ENCODE measurements at regions not wholly inside any gene's neighbourhood (a gene's known extent, or its start where the extent isn't known, plus 50 kb on each side); places are given as distances from the start of the nearest gene placed in this dataset.

DNA sequence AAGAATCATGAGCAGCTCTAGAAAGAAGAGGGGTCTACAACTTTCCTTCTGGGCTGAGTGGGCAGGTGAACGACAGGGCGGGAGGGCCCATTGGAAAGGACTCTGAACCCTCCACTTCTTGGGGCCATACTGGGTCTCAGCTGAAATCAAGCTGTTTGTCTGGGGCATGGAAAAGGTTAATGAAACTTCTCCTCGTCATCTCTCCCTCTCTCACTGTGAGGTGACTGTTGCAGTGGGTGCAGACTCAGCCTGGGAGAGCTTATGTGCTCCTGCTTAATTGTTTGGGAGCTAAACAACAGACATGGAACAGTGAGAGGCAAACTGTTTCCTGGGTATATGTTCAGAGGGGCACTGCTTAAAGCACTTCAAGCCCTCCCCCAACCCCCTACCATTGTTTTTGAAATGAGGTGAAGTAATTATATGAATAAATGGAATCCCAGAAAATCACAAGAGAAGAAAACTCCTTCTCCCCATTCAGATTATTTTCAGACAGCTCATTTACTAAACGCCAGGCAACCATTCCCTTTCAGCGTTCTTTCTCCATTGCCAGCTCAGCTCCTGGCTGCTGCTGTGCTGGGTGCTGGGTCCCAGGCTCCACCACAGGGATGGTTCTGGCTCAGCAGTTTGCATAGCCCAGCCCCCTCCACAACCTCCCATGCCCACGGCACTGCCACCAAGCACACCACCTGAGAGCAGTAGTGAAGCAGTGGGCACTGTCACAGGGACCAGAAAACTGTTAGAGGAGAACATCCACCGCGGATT lies 444.9 kb upstream of the TBL1XR1 start:
- no peaks in the 10 kb centered on the region for H3K79me2 ChIP-seq (ENCODE audit: control insufficient read depth, insufficient read depth, low read length)
- TF ChIP-seq FOS (IDR thresholded peaks at IDR 0.05; ENCODE audit: borderline replicate concordance, insufficient read depth, low read length): no peak
- TF ChIP-seq MYC (IDR thresholded peaks at IDR 0.05; ENCODE audit: low read depth, low read length): no peak
- TF ChIP-seq, protein P1, sequence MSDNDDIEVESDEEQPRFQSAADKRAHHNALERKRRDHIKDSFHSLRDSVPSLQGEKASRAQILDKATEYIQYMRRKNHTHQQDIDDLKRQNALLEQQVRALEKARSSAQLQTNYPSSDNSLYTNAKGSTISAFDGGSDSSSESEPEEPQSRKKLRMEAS (IDR thresholded peaks at IDR 0.05; ENCODE audit: insufficient read depth, insufficient read length): no peak
- no peak for TF ChIP-seq POLR2AphosphoS5 (IDR thresholded peaks at IDR 0.05; ENCODE audit: insufficient read depth, low read depth, low read length)
- TF ChIP-seq POLR2A (IDR thresholded peaks at IDR 0.05; ENCODE audit: low read depth, low read length): no peak
- dilution Hi-C loops (cut with MboI; ENCODE audit: extremely low pct_ligation_motif_present, low sequenced_read_pairs) (no loop called here), intact Hi-C loops (cut with micrococcal nuclease) (no loop called here)
- DNase-seq (ENCODE audit: low read depth, low spot score) (no peak), FAIRE-seq (no peak)
- ChIA-PET CTCF (interaction anchor here (0.8 kb wide), 1 partner anchor 10 kb away, joined by 3 read pairs; no protein-coding TSS in a partner anchor), POLR2A (no interaction called here)
- no peak overlapping the region for H3K4me2 ChIP-seq (ENCODE audit: insufficient read depth, low read length)
- no peaks in the 10 kb centered on the region for H3K27me3 ChIP-seq (ENCODE audit: control insufficient read depth in 2 of 2, insufficient read depth in 2 of 2, low read length in 2 of 2)
- no peaks in the 10 kb centered on the region for H3K9me3 ChIP-seq (replicated peaks; ENCODE audit: control insufficient read depth, insufficient read depth, low read length)
- H3K4me3 ChIP-seq (replicated peaks in 1 of 3; ENCODE audit: insufficient read depth in 1 of 3, low read depth in 1 of 3, low read length in 3 of 3): no peak overlapping the region
- H4K20me1 ChIP-seq (replicated peaks; ENCODE audit: control insufficient read depth, extremely low read depth, insufficient read depth, low read length): no peaks in the 10 kb centered on the region
- BruUV-seq (replicated peaks): no TSS peak
- H3K4me1 ChIP-seq (ENCODE audit: control insufficient read depth, extremely low read depth, insufficient read depth, low read length): no peaks in the 10 kb centered on the region
- H3K9ac ChIP-seq (replicated peaks; ENCODE audit: extremely low read depth, insufficient read depth, low read length): no peak overlapping the region
- H3K27ac ChIP-seq (ENCODE audit: insufficient read depth, low read depth, low read length): no peak overlapping the region
- H3K36me3 ChIP-seq (ENCODE audit: control insufficient read depth in 2 of 2, extremely low read depth in 1 of 2, insufficient read depth in 2 of 2, low read length in 2 of 2): no peaks in the 10 kb centered on the region
- no peaks in the 10 kb centered on the region for H3K9me1 ChIP-seq (replicated peaks; ENCODE audit: control insufficient read depth, extremely low read depth, insufficient read depth, low read length)
- no peak overlapping the region for H2AFZ ChIP-seq (ENCODE audit: low read depth, low read length)

DNA sequence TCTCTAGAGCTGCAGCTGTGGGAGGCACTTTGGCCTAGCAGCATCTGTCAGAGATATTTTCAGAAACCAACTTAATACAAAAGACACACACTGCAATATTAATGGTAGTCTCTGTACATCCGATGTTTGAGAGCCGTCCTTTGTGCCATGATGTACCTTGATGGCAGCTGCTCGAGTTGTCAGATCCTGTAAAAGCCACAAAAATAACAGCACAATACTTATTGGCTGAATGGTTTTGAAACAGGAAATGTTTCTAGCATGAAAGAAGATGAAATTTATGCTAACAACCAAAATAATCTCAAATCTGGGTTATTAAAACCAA lies 445.5 kb upstream of the TBL1XR1 start:
- H3K4me1 ChIP-seq (ENCODE audit: control insufficient read depth, extremely low read depth, insufficient read depth, low read length): no peaks in the 10 kb centered on the region
- H3K9ac ChIP-seq (replicated peaks; ENCODE audit: extremely low read depth, insufficient read depth, low read length): no peak overlapping the region
- no peak overlapping the region for H2AFZ ChIP-seq (ENCODE audit: low read depth, low read length)
- dilution Hi-C loops (cut with MboI; ENCODE audit: extremely low pct_ligation_motif_present, low sequenced_read_pairs) (no loop called here), intact Hi-C loops (cut with micrococcal nuclease) (no loop called here)
- H3K27me3 ChIP-seq (ENCODE audit: control insufficient read depth in 2 of 2, insufficient read depth in 2 of 2, low read length in 2 of 2): no peaks in the 10 kb centered on the region
- DNase-seq (ENCODE audit: low read depth, low spot score) (no peak), FAIRE-seq (no peak)
- ChIA-PET CTCF (interaction anchor here (0.8 kb wide), 1 partner anchor 11 kb away, joined by 3 read pairs; no protein-coding TSS in a partner anchor), POLR2A (no interaction called here)
- H4K20me1 ChIP-seq (replicated peaks; ENCODE audit: control insufficient read depth, extremely low read depth, insufficient read depth, low read length): no peaks in the 10 kb centered on the region
- H3K27ac ChIP-seq (ENCODE audit: insufficient read depth, low read depth, low read length): no peak overlapping the region
- TF ChIP-seq JUN (IDR thresholded peaks at IDR 0.05; ENCODE audit: borderline replicate concordance, insufficient read depth, insufficient read length, low read depth): no peak
- TF ChIP-seq FOS (IDR thresholded peaks at IDR 0.05; ENCODE audit: borderline replicate concordance, insufficient read depth, low read length): no peak
- TF ChIP-seq POLR2A (IDR thresholded peaks at IDR 0.05; ENCODE audit: low read depth, low read length): no peak
- no peaks in the 10 kb centered on the region for H3K9me1 ChIP-seq (replicated peaks; ENCODE audit: control insufficient read depth, extremely low read depth, insufficient read depth, low read length)
- no peak overlapping the region for H3K4me3 ChIP-seq (replicated peaks in 1 of 3; ENCODE audit: insufficient read depth in 1 of 3, low read depth in 1 of 3, low read length in 3 of 3)
- H3K36me3 ChIP-seq (ENCODE audit: control insufficient read depth in 2 of 2, extremely low read depth in 1 of 2, insufficient read depth in 2 of 2, low read length in 2 of 2): no peaks in the 10 kb centered on the region
- no peaks in the 10 kb centered on the region for H3K79me2 ChIP-seq (ENCODE audit: control insufficient read depth, insufficient read depth, low read length)
- no TSS peak for BruUV-seq (replicated peaks)
- H3K4me2 ChIP-seq (ENCODE audit: insufficient read depth, low read length): no peak overlapping the region
- no peaks in the 10 kb centered on the region for H3K9me3 ChIP-seq (replicated peaks; ENCODE audit: control insufficient read depth, insufficient read depth, low read length)
